Cardiac fibroblast (primary cell): ENCODE measurements at regions not wholly inside any gene's neighbourhood (a gene's known extent, or its start where the extent isn't known, plus 50 kb on each side); places are given as distances from the start of the nearest gene placed in this dataset.
A peak's percentile ranks its signal among the peaks of the same experiment; 100 is the strongest.

Experiments
- DNase-seq, 2 donors: peaks; one replicate each; pipeline versions ENCODE4 v3.0.0 to v3.0.0-alpha.2; 2010; ENCODE audit warnings: low read depth in 2 of 2
- H3K4me3 ChIP-seq, 2 donors: replicated peaks in 1 of 2; 1 replicate in 1 of 2; 2 replicates in 1 of 2; pipeline ENCODE4 v1.5.1; 2011; ENCODE audit warnings: low read depth in 2 of 2, low read length in 2 of 2, mild to moderate bottlenecking in 2 of 2, moderate library complexity in 1 of 2
- TF ChIP-seq, protein P1 (sequence below): IDR thresholded peaks from one replicate; pipeline ENCODE4 v1.5.1; 2011; ENCODE audit warnings: low read depth, mild to moderate bottlenecking, low read length, inconsistent platforms

DNA sequence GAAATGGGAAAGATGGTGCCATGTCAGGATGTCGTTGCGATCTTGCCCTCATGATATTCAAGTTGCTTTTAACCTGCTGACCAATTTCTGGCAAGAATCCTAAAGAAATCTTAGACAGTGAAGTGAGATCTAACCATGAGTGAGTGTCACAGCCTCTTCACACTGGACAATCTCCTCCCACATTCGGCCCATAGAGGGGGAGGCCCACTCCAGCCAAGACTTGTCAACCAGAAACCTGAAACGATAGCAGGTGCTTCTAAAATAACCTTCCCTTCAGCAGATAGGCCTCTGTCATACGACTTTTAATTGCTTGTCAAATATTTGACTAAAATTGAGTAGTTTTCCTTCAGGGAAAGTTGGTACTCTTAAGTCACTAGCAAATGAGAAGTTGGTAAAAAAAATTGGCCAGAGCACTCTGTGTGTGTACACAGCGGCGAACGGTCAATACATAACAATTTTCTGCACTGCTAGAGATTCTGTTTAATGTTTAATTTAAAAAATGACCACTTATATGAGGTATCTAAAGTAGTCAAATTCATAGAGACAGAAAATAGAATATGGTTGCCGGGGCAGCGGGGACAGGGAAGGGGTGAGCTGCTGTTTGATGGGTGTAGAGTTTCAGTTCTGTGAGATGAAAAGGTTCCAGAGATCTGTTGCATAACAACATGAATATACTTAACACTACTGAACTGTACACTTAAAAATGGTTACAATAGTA, 110.2 kb downstream of the VAPA start:
- DNase-seq: no peak
- TF ChIP-seq, protein P1, sequence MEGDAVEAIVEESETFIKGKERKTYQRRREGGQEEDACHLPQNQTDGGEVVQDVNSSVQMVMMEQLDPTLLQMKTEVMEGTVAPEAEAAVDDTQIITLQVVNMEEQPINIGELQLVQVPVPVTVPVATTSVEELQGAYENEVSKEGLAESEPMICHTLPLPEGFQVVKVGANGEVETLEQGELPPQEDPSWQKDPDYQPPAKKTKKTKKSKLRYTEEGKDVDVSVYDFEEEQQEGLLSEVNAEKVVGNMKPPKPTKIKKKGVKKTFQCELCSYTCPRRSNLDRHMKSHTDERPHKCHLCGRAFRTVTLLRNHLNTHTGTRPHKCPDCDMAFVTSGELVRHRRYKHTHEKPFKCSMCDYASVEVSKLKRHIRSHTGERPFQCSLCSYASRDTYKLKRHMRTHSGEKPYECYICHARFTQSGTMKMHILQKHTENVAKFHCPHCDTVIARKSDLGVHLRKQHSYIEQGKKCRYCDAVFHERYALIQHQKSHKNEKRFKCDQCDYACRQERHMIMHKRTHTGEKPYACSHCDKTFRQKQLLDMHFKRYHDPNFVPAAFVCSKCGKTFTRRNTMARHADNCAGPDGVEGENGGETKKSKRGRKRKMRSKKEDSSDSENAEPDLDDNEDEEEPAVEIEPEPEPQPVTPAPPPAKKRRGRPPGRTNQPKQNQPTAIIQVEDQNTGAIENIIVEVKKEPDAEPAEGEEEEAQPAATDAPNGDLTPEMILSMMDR: no peak
- H3K4me3 ChIP-seq: no peak overlapping the region

DNA sequence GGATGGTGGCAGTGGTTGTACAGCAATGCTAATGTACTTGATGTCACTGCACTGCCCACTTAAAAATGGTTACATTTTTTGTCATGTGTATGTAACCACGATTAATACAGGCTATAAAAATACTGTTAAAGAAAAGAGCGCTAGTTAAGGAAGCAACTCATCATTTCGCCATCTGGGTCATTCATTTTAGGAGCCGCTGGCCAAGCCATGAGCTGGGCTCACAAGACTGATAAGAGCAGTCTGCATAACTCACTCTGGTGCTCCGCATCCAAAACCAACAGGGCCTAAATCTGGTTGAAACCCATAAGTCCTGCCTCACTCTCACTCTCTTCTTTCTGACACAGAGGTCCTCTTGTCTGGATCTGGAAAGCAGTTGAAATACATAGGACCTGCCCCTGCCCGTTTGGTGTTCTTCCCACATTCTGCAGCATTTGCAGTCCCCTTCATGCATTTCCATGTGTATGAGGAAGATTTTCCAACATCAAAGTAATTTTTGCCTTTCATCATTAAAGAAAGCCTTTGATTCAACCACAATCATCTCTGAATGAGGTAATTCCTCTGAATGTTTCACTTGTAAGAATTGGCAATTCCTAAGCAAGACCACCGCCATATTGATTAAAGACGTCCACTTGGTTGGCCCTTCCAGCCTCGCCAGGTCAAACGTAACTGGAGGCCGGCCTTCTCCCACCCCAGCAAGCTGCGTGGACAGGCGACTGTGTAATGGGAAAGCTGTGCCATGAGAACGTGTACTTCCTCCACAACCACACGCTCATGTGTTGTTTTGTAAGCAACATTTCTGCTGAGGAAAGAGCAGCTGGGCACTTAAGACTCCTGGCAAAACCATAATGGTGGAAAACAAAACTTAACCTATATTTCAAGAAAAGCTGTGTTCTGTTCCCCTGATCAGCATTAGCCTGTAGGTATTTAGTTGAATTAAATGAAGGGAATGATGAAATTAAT, 112.2 kb downstream of the VAPA start:
- H3K4me3 ChIP-seq: no peak overlapping the region
- TF ChIP-seq, protein P1: no peak
- peak in 1 of 2 donors; percentile 29 for DNase-seq

DNA sequence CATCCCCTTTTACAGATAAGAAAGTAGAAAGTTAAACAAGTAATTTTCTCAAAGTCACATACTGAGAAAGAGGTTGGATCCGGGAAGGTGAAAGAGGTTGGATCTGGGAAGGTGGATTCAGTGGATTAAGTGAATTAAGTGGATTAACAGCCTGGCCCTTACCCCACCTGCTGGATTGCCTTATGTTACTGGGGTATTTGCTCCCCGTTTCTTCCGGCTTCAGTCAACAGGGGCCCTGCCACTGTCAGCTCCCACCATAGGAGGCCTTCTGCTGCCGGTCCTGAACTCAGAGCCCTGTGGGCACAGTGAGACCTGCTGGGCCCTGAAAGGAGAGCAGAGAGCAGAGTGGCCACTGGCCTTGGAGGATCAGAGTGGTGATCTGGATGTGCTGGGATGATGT, 113.2 kb downstream of the VAPA start:
- no peak for DNase-seq
- TF ChIP-seq, protein P1: no peak
- H3K4me3 ChIP-seq: no peak overlapping the region

DNA sequence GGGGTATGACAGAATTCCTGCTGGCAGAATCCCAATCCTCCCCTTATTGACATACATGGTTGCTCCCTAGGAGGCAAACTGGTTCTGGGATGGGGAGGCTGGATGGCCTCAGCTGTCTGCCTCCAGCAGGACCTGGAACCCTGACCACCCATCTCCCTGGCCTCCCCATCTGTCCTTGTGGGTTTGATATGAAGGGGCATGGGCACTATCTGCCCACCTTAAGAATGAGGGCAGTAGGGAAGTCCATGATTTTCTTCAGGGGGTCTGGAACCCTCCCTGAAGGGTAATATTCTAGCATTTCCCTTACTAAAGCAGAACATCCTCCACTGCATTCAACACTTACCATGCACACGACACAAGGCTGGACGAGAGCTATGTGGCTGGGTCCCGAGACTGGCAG, 113.6 kb downstream of the VAPA start:
- DNase-seq: no peak
- no peak overlapping the region for H3K4me3 ChIP-seq
- TF ChIP-seq, protein P1: no peak

DNA sequence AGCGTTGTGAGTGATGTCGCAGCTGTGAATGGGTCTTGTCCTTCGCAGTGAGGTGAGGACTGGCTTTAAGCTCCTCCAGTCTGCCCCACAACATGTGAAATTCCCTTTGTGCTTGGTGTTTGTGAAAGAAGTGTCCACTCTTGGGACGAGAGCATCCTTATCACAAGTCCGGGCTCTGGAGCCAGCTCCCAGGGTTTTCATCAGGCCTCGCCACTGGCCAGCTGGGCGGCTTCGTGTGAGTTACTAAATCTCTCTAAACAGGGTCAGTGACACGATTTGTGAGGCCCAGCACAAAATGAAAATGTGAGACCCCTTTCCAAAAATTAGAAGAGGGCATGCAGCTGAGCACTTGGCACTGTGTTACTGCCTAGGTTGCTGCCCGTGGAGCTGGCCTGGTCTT, 115.9 kb downstream of the VAPA start:
- TF ChIP-seq, protein P1: no peak
- H3K4me3 ChIP-seq: no peak overlapping the region
- no peak for DNase-seq

DNA sequence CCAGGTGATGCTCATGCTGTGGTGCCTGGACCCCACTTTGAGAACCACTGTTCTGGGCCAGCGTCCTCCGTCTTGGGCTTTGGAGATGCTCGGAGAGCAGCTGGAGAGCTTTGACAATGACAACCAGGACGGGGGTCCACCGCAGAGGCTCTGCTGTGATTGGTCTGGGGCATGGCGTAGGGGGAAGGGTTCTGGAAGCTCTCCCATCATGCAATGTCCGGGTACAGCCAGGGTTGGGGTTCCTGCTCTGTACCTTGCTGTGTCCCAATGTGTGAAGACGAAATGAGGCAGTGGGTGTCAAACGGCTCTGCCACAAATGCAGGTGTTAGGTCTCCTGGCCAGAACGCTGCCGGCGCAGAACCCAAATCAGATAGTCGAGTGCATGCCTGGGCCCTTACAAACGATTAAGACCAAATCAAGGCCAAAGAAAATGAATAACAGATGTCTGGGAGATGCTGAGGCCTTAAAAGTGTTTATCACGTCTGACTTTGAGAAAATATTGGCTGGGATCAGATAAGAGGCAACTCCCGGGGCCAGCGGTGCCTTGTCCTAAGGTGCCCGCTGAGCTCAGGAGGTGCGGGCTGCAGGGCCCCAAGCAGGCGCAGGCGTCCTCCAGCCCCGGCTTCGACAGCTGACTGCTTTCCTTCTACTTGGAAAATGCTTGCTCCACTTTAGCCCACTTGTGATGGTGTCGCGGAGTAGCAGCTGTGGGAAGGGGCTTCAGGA, 117.2 kb downstream of the VAPA start:
- DNase-seq: no peak
- no peak overlapping the region for H3K4me3 ChIP-seq
- TF ChIP-seq, protein P1: no peak
